Fibroblast of lung (primary cell): ENCODE measurements at regions not wholly inside any gene's neighbourhood (a gene's known extent, or its start where the extent isn't known, plus 50 kb on each side); places are given as distances from the start of the nearest gene placed in this dataset.
A peak's percentile ranks its signal among the peaks of the same experiment; 100 is the strongest.

Experiments
- DNase-seq, 2 donors: peaks; one replicate each; pipeline versions ENCODE4 v3.0.0 to v3.0.0-alpha.2; 2010; ENCODE audit warnings: low read depth in 2 of 2
- H2AFZ ChIP-seq: 2 replicates; pipeline ENCODE4 v1.5.1; 2012; ENCODE audit warnings: low read length, control low read depth, inconsistent platforms
- H3K27ac ChIP-seq: 2 replicates; pipeline ENCODE4 v1.5.1; 2011; ENCODE audit warnings: low read length, control low read depth; ENCODE audit not compliant: insufficient read depth
- H3K27me3 ChIP-seq: 2 replicates; pipeline ENCODE4 v1.5.1; 2011; ENCODE audit warnings: mild to moderate bottlenecking, low read length; ENCODE audit not compliant: control insufficient read depth, insufficient read depth
- H3K36me3 ChIP-seq: 2 replicates; pipeline ENCODE4 v1.5.1; 2011; ENCODE audit warnings: low read length; ENCODE audit not compliant: control insufficient read depth, insufficient read depth
- H3K4me1 ChIP-seq: 2 replicates; pipeline ENCODE4 v1.5.1; 2011; ENCODE audit warnings: low read length; ENCODE audit not compliant: control insufficient read depth, insufficient read depth; ENCODE audit errors: extremely low read depth
- H3K4me2 ChIP-seq: 2 replicates; pipeline ENCODE4 v1.5.1; 2011; ENCODE audit warnings: low read length, control low read depth; ENCODE audit not compliant: insufficient read depth; ENCODE audit errors: extremely low read depth
- H3K4me3 ChIP-seq, 4 experiments: fragments of 200-600 bp in 1 of 4; sonication (generic) in 1 of 4; replicated peaks in 1 of 4; 2 replicates each; pipeline ENCODE4 v1.5.1; 2011 to 2016; ENCODE audit warnings: low read length in 4 of 4, low read depth in 3 of 4, mild to moderate bottlenecking in 3 of 4, control low read depth in 2 of 4, inconsistent platforms in 1 of 4, mixed read lengths in 1 of 4; ENCODE audit not compliant: insufficient read depth in 1 of 4; ENCODE audit errors: control extremely low read depth in 1 of 4
- H3K79me2 ChIP-seq: 2 replicates; pipeline ENCODE4 v1.5.1; 2012; ENCODE audit warnings: mild to moderate bottlenecking, low read length, inconsistent platforms; ENCODE audit not compliant: control insufficient read depth, insufficient read depth
- H3K9ac ChIP-seq: 2 replicates; pipeline ENCODE4 v1.5.1; 2011; ENCODE audit warnings: mild to moderate bottlenecking, low read length, control low read depth; ENCODE audit not compliant: insufficient read depth
- H3K9me3 ChIP-seq: 2 replicates; pipeline ENCODE4 v1.5.1; 2012; ENCODE audit warnings: low read depth, low read length; ENCODE audit not compliant: control insufficient read depth, insufficient read depth
- H4K20me1 ChIP-seq: 2 replicates; pipeline ENCODE4 v1.5.1; 2011; ENCODE audit warnings: low read length; ENCODE audit not compliant: control insufficient read depth, insufficient read depth; ENCODE audit errors: extremely low read depth
- CTCF ChIP-seq, 2 donors: IDR thresholded peaks in 1 of 2; conservative IDR thresholded peaks in 1 of 2; 1 replicate in 1 of 2; 2 replicates in 1 of 2; pipeline ENCODE4 v1.5.1; 2011 to 2012; ENCODE audit warnings: low read length in 2 of 2, control low read depth in 1 of 2, inconsistent platforms in 1 of 2, low read depth in 1 of 2, mild to moderate bottlenecking in 1 of 2
- EZH2 ChIP-seq: IDR thresholded peaks from 2 replicates; pipeline ENCODE4 v1.5.1; 2012; ENCODE audit warnings: low read length, control low read depth, mild to moderate bottlenecking; ENCODE audit errors: missing control alignments

DNA sequence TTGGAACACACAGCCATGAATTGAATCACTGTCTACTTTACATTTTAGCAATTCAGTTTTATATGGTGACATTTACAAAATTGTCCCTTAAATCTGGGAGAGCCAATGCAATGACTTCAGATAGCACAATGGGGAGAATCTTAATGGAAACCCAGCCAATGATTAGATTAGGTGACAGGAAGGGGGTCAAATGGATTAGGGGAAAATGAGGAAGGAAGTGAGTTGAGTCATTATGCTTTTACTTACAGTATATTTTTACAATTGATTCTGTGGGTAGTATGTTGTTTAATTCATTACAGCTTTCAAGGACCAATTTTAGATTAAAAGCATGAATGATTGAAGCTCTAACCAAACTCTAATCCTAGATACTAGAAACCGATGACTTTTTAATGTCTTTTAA is 229.8 kb downstream of the SOX4 start:
- H3K9ac ChIP-seq, result no peak overlapping the region
- no peaks in the 10 kb centered on the region for H4K20me1 ChIP-seq
- H3K36me3 ChIP-seq, result no peaks in the 10 kb centered on the region
- H3K9me3 ChIP-seq, result no peaks in the 10 kb centered on the region
- no peak overlapping the region for H3K27ac ChIP-seq
- H3K27me3 ChIP-seq, result no peaks in the 10 kb centered on the region
- H2AFZ ChIP-seq, result no peak overlapping the region
- no peak overlapping the region for H3K4me2 ChIP-seq
- no peaks in the 10 kb centered on the region for H3K4me1 ChIP-seq
- H3K4me3 ChIP-seq, result no peak overlapping the region
- H3K79me2 ChIP-seq, result no peaks in the 10 kb centered on the region
- no peak for DNase-seq
- TF ChIP-seq CTCF (conservative IDR thresholded peaks at IDR 0.05 in 1 of 2, IDR thresholded peaks at IDR 0.05 in 1 of 2; ENCODE audit: low read depth in 1 of 2, low read length in 2 of 2) (no peak), EZH2 (no peak)

GRCh38 chr6:21824431-21825177 is 231.1 kb downstream of the SOX4 start:
- DNase-seq, result peak in 1 of 2 donors; percentile 60
- TF ChIP-seq EZH2 (no peak), CTCF (conservative IDR thresholded peaks at IDR 0.05 in 1 of 2, IDR thresholded peaks at IDR 0.05 in 1 of 2; ENCODE audit: low read depth in 1 of 2, low read length in 2 of 2) (no peak)
- no peak overlapping the region for H3K27ac ChIP-seq
- H3K9ac ChIP-seq, result no peak overlapping the region
- no peaks in the 10 kb centered on the region for H4K20me1 ChIP-seq
- H3K79me2 ChIP-seq, result no peaks in the 10 kb centered on the region
- H3K9me3 ChIP-seq, result no peaks in the 10 kb centered on the region
- H3K4me2 ChIP-seq, result no peak overlapping the region
- no peaks in the 10 kb centered on the region for H3K4me1 ChIP-seq
- no peak overlapping the region for H3K4me3 ChIP-seq
- H3K36me3 ChIP-seq, result no peaks in the 10 kb centered on the region
- no peak overlapping the region for H2AFZ ChIP-seq
- H3K27me3 ChIP-seq, result no peaks in the 10 kb centered on the region

DNA sequence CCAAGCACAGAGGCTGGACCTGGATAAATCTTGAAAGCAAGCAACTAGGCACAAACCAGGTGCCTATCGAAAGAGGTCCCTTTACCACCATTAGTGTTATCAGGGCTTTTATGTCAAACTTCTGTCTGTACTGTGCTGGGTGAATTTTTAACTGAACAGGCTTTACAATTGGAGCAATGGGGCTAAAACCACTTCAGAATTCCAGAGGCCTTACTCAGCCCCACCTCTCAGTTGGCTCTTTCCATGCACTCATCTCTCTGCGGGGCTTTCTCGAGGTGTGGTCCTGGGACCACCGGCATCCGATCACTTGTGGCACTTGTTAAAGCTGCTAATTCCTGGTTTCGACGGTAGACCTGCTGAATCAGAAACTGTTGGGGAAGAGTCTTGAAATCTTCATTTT is 232.5 kb downstream of the SOX4 start:
- TF ChIP-seq EZH2 (no peak), CTCF (conservative IDR thresholded peaks at IDR 0.05 in 1 of 2, IDR thresholded peaks at IDR 0.05 in 1 of 2; ENCODE audit: low read depth in 1 of 2, low read length in 2 of 2) (no peak)
- peak in 1 of 2 donors; percentile 81 for DNase-seq

More for the DNA sequence above, 232.5 kb downstream of the SOX4 start:
- Histone ChIP-seq H3K36me3 (no peaks in the 10 kb centered on the region), H3K27ac (no peak overlapping the region), H2AFZ (no peak overlapping the region), H3K9me3 (no peaks in the 10 kb centered on the region), H3K4me1 (no peaks in the 10 kb centered on the region), H3K4me2 (no peak overlapping the region), H3K9ac (no peak overlapping the region), H3K79me2 (no peaks in the 10 kb centered on the region), H3K4me3 (no peak overlapping the region), H4K20me1 (no peaks in the 10 kb centered on the region), H3K27me3 (no peaks in the 10 kb centered on the region)
